Activated T-cell treated with anti-CD3 and anti-CD28 coated beads for 1 hour (primary cell): ENCODE measurements at regions not wholly inside any gene's neighbourhood (a gene's known extent, or its start where the extent isn't known, plus 50 kb on each side); places are given as distances from the start of the nearest gene placed in this dataset.
"Not testable (repeated sequence)": the region's sequence is repeated elsewhere in the genome, so short reads cannot be mapped to it uniquely, and the experiment has no call there.

ENCODE experiments used
- DNase-seq: peaks from one replicate; pipeline ENCODE4 v3.0.0-alpha.2; 2020; ENCODE audit warnings: low read depth

DNA sequence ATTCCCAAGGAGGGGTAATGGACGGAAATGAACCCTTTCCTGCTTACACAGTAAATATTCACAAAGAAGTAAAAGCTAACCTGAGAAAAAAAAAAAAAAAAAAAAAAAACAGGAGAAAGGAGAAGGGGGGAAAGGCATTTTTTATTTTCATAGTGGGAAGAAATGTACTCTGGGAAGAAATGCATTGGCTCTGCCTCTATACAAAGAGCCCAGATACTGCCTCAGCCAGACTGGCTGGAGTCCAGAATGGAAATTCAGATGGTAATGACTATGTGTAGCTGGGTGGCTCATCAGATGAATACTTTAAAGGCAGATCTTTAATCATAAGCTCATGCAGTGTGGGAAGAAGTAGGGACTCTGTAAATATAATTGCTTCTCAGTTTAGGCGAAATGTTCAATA is 124.9 kb upstream of the ZNF608 start:
- DNase-seq, result no peak

DNA sequence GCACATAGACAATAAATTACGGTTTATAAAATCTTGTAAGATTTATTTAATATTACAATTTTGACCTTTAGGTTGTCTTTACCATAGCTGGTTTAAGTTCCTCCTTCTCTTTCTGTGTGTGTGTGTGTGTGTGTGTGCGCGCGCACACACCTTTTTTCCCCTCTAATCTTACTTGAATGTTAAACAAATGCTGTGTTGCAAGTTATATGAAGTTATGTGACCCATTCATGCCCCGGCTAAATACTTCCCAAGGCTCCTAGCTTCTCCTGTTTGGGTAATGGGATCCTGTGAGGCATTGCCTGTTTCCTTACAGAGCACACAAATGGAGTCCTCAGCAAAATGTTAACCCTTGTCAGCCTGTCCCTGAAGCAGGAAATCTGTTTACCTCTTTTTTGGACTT is 125.6 kb upstream of the ZNF608 start:
- DNase-seq, result no peak

DNA sequence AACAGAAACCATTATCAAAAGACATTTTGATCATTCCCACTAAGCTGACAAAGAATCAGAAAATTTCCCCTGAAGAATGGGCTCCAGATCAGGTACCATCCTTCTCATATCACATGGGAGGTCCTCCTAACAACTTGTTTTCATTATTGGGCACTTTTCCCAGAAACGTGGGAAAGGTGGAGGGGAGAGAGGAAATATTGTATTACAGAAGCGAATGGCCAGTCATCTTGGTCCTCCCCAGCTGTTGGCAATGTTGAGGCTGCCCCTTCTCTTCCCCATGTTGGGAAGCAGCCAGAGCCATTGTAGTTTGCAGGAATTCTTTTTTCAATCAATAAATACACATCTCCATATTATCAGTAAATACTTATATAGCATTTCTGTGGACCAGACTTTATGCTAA is 126.2 kb upstream of the ZNF608 start:
- no peak for DNase-seq

DNA sequence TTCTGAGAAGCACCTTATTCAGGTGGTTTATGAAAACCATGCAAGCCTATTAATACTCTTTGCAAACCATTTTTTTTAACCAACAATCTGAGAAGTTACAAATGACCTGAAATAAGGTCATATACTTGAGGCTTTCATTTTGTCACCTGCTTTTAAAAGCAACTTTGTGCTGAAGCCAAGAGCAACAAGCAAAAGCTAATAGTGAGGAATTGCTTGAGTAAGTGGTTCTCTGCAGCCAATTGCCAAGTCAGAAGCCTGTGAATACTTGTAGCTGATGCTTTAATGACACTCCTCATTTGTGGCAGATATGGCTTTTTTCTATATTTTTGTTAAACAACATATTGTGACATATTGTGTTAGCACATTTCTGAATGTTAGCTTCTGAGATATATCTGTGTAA is 126.7 kb upstream of the ZNF608 start:
- DNase-seq, result no peak

DNA sequence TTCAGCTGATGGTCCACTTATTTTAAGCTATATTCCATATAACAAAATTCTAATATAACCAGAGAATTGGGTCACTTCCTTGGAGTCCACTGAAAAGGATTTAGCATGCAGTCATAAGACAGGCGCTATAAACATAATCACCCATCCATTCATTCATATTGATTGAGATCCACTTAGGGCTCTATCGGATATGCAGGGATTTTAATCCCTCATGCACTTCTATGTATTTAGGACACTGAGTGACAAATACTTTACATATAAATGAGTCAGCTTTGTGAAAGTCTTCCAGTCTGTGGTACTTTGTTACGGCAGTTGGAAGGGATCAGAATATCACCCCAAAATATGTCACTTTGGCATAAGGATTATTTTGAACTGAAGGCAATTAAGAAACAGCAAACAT is 127.3 kb upstream of the ZNF608 start:
- DNase-seq, result no peak

- DNase-seq, result no peak
These were observed 130.1 kb upstream of the ZNF608 start for GRCh38 chr5:124876566-124876965.

DNA sequence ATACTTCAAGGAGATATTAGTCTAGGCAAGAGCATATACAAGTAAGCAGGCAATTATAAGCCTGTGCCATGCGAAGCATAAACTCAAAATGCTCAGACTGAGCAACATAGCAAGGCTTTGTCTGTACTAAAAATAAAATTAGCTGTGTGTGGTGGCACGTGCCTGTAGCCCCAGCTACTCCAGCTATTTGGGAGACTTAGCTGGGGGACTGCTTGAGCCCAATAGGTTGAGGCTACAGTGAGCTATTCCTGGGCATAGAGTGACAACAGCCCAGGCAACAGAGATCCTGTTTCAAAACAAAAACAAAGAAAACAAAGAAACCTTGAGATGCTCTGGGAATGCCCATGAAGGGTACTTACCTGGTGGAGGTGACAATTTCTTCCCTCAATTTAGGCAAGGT is 130.5 kb upstream of the ZNF608 start:
- DNase-seq, result no peak

DNA sequence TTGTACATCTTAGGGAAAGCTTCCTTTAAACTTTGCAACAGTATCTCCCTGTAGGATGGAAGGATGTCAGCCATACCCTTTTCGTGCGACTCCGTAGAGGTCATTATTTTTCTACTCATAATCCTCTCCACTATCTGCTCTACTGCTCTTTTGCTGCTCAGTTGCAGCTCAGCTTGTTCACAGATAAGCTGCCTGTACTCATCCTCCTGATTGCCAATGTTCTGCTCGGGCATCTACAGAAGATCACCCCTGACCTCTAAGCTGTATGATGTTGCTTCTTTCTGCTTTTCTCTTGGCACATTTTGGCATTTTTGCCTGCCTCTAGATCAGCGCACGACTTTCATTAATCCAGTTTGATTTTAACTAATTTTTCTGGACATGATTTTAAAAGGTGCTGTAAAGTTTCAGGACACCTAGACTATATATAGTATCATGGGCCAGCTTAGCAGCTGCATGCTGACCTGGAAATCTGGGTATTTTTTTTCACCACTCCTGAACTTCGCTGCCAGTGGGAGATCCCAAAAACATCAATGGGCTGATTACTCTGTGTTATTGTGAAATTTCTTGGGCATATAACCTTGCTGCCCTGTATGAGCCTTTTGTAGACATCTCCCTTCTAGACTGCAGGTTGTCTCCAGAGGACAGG is 131.2 kb upstream of the ZNF608 start:
- no peak for DNase-seq

- no peak for DNase-seq
These were observed 132.3 kb upstream of the ZNF608 start for GRCh38 chr5:124878583-124879342.

GRCh38 chr5:124880903-124881697 is 134.7 kb upstream of the ZNF608 start:
- no peak for DNase-seq

DNA sequence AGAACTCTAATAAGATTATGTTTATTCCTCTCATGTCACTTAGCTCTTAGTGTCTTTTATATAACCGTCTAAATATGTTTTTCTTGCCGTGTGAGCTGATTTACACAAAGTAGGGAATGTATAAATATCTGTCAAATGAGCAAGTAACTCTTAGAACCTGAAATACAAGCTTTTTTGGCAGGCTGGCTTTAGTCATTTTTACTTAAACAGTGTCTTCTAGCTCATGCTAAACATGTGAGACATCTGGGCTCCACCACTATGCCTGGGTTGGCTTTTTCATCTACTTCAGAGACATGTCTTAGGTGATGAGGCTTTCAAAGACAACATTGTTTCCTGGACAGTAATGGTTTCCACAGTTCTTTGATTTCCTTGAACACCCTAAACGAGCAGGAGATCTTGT is 137.2 kb upstream of the ZNF608 start:
- DNase-seq, result no peak

- DNase-seq, result no peak
These were observed 137.7 kb upstream of the ZNF608 start for GRCh38 chr5:124884114-124884513.

DNA sequence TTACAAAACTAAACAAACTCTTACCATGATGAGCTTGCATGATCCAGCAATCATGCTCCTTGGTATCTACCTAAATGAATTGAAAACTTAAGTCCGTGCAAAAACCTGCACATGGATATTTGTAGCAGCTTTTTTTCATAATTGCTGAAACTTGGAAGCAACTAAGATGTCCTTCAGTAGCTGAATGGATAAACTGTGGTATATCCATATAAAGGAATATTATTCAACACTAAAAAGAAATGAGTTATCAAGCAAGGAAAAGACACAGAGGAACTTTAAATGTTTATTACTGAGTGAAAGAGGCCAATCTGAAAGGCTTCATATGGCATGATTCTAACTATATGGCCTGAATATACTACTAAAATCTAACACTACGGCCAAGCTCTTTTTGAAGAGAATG is 139.1 kb upstream of the ZNF608 start:
- no peak for DNase-seq

DNA sequence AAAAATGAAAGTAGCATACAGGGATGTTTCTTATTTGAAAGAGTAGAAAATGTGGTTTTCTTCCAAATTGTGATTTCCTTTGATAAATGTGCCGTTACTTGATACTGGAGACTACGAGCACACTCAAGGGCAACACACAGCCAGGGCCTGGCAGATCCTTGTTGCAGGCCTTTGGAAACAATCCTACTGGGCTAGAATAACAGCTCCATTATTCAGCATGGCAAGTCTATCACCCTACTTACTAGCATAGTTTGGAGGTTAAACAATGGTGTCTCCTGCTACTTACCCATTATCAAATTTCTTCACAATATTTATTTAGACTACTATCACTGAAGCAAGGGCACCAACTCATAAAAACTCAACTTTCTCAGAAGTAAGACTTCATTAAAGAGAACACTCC is 140.8 kb upstream of the ZNF608 start:
- no peak for DNase-seq

DNA sequence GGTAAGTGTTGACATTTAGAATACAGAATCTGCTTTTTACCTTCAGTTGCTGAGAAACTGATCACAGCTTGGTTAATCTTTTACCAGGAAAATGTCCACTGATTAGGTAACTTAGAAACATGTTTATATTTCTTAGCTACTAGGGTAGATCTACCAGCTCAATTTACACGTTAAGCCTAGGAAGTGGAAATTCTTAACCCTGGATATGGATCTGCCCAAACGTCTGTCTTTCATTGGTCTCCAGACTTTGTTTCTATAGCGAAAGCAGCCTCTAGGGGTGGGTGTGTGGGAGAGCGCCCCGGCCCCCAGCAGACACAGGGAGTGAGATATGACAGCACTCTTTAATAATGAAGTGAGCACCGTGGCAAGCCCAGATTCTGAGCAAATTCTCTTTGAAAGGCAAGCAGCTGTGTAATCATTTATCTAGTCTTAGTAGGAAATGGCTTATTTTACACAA is 141.6 kb upstream of the ZNF608 start:
- DNase-seq, result no peak

DNA sequence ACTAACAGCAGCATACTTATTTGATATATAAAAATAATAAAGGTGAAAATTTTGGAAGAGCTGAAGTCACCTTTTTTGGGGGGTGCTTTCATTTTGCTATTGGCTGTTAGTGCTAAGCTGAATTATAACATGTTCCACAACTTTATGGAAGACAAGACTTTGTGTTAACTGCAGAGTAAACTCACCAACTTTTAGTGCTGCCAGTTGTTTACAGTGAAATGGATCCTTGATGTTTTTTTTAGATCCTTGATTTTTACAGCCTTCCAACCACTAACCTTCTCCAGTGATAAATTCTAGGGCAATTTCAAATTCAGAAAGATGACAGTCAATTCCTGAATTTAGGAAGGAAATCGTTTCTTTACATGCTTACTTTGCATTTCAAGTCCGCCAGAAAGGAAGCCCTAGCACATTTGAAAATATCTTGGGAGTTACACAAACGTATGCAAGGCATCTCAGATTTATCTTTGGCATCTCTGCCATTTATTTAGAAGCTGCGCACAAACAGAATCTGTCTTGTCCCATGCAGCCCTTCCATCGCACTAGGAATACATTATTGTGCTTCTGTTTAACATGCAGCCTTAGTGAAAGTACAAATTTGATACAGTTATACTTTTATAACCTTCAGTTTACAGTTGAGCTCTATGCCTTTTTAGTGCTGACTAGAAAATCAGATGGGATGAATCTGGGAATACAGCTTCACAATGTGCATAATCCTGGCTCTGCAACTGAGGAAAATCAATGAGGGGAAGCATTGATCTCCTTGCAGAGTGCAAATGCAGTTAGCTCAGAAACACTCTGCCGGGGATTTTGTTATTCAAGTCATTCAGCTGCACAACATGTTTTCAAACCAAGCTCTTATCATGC is 142.4 kb upstream of the ZNF608 start:
- no peak for DNase-seq

DNA sequence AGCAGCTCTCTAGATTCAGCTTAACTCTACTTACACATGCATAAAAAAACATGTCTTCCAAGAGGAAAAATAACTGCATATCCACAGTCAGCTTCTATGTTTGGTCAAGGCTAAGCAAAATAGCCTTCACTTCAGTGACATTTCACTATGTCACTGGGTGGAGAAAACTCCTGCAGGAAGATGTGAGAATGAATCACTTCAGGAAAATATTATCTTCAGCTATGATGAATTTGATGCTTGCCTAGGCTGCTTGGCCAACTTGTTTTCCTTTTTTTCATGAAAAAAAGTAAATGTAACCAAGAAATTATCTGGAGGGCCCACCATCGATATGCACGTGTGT is 143.0 kb upstream of the ZNF608 start:
- no peak for DNase-seq

GRCh38 chr5:124889850-124890249 is 143.4 kb upstream of the ZNF608 start:
- DNase-seq, result no peak

- not testable (repeated sequence) for DNase-seq
These were observed 144.0 kb upstream of the ZNF608 start for GRCh38 chr5:124890442-124890841.

DNA sequence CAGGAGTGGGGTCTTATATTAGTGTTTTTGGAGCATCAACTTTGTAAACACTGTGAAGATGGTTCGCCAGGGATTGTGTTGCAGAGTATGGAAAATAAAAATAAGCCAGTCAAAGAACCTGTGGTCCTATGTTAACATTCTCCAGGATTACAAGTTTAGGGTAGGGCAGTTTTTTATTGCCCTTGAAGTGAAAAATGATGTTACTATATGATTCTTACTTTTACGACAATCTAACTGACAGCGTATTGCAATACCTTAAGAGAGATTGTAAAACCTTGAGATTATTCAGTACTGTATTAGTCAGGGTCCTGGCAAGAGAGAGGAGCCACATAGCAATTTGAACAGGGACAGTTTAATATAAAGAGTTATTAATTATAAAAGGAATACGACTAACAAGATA is 144.7 kb upstream of the ZNF608 start:
- DNase-seq, result no peak

- no peak for DNase-seq
These were observed 145.9 kb upstream of the ZNF608 start for GRCh38 chr5:124892185-124892848.

- no peak for DNase-seq
These were observed 148.1 kb upstream of the ZNF608 start for GRCh38 chr5:124894541-124894940.
